HepG2 (cell line): ENCODE measurements at regions not wholly inside any gene's neighbourhood (a gene's known extent, or its start where the extent isn't known, plus 50 kb on each side); places are given as distances from the start of the nearest gene placed in this dataset.

Experiments
- NCOR1 ChIP-seq: fragments of 200-600 bp; sonication (generic); IDR thresholded peaks from 2 replicates; pipeline ENCODE4 v1.7.0; 2017; ENCODE audit warnings: antibody characterized with exemption, low read length, borderline replicate concordance
- NFYC ChIP-seq: IDR thresholded peaks from 2 replicates; pipeline ENCODE4 v1.6.1; 2016; ENCODE audit warnings: missing genetic modification reagents, missing compliant biosample characterization
- SUZ12 ChIP-seq: fragments of 150-350 bp; IDR thresholded peaks from 2 replicates; pipeline ENCODE4 v1.6.1; 2014; ENCODE audit warnings: low read depth, low read length
- ZBTB7A ChIP-seq: sonication (generic); formaldehyde crosslinking; IDR thresholded peaks from 2 replicates; pipeline ENCODE4 v1.8.0; 2022; ENCODE audit warnings: mild to moderate bottlenecking, missing genetic modification reagents
- TF ChIP-seq, protein P1 (sequence below): sonication (generic); formaldehyde crosslinking; IDR thresholded peaks from 2 replicates; pipeline ENCODE4 v1.4.0; 2020; ENCODE audit warnings: missing genetic modification reagents
- TF ChIP-seq, protein P2 (sequence below): IDR thresholded peaks from 2 replicates; pipeline ENCODE4 v1.4.0; 2020; ENCODE audit warnings: mild to moderate bottlenecking, missing genetic modification reagents
- TF ChIP-seq, protein P3 (sequence below): sonication (generic); formaldehyde crosslinking; conservative IDR thresholded peaks from 2 replicates; pipeline ENCODE4 v1.8.0; 2022; ENCODE audit warnings: mild to moderate bottlenecking, moderate library complexity, missing genetic modification reagents

DNA sequence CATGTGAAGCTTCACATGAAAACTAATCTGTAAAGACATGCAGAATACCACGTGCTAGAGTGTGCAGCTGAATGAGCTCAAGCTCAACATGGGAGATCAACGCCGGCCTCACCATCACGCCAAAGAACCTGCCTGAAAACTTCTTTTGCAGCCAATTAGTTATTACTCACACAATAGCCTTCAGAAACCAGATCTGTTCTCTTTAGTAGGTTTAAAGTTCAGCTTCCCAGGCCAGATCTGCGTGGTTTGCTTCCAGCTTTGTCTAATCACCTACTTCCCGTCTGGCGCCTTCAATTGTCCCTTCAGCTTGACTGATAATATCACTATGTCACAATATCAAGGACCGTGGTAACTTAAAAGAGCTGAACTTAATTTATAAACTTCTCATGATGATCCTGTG is 68.0 kb upstream of the ZNF236 start (continued):
- TF ChIP-seq, protein P1, sequence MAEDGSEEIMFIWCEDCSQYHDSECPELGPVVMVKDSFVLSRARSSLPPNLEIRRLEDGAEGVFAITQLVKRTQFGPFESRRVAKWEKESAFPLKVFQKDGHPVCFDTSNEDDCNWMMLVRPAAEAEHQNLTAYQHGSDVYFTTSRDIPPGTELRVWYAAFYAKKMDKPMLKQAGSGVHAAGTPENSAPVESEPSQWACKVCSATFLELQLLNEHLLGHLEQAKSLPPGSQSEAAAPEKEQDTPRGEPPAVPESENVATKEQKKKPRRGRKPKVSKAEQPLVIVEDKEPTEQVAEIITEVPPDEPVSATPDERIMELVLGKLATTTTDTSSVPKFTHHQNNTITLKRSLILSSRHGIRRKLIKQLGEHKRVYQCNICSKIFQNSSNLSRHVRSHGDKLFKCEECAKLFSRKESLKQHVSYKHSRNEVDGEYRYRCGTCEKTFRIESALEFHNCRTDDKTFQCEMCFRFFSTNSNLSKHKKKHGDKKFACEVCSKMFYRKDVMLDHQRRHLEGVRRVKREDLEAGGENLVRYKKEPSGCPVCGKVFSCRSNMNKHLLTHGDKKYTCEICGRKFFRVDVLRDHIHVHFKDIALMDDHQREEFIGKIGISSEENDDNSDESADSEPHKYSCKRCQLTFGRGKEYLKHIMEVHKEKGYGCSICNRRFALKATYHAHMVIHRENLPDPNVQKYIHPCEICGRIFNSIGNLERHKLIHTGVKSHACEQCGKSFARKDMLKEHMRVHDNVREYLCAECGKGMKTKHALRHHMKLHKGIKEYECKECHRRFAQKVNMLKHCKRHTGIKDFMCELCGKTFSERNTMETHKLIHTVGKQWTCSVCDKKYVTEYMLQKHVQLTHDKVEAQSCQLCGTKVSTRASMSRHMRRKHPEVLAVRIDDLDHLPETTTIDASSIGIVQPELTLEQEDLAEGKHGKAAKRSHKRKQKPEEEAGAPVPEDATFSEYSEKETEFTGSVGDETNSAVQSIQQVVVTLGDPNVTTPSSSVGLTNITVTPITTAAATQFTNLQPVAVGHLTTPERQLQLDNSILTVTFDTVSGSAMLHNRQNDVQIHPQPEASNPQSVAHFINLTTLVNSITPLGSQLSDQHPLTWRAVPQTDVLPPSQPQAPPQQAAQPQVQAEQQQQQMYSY: peak; percentile 90
- TF ChIP-seq NCOR1 (peak; percentile 56; the same call in 1 of the 2 replicates), NFYC (CRISPR knock-in tag) (no peak), SUZ12 (no peak), ZBTB7A (no peak)
- TF ChIP-seq, protein P2, sequence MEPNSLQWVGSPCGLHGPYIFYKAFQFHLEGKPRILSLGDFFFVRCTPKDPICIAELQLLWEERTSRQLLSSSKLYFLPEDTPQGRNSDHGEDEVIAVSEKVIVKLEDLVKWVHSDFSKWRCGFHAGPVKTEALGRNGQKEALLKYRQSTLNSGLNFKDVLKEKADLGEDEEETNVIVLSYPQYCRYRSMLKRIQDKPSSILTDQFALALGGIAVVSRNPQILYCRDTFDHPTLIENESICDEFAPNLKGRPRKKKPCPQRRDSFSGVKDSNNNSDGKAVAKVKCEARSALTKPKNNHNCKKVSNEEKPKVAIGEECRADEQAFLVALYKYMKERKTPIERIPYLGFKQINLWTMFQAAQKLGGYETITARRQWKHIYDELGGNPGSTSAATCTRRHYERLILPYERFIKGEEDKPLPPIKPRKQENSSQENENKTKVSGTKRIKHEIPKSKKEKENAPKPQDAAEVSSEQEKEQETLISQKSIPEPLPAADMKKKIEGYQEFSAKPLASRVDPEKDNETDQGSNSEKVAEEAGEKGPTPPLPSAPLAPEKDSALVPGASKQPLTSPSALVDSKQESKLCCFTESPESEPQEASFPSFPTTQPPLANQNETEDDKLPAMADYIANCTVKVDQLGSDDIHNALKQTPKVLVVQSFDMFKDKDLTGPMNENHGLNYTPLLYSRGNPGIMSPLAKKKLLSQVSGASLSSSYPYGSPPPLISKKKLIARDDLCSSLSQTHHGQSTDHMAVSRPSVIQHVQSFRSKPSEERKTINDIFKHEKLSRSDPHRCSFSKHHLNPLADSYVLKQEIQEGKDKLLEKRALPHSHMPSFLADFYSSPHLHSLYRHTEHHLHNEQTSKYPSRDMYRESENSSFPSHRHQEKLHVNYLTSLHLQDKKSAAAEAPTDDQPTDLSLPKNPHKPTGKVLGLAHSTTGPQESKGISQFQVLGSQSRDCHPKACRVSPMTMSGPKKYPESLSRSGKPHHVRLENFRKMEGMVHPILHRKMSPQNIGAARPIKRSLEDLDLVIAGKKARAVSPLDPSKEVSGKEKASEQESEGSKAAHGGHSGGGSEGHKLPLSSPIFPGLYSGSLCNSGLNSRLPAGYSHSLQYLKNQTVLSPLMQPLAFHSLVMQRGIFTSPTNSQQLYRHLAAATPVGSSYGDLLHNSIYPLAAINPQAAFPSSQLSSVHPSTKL (CRISPR knock-in tag): peak; percentile 58
- TF ChIP-seq, protein P3, sequence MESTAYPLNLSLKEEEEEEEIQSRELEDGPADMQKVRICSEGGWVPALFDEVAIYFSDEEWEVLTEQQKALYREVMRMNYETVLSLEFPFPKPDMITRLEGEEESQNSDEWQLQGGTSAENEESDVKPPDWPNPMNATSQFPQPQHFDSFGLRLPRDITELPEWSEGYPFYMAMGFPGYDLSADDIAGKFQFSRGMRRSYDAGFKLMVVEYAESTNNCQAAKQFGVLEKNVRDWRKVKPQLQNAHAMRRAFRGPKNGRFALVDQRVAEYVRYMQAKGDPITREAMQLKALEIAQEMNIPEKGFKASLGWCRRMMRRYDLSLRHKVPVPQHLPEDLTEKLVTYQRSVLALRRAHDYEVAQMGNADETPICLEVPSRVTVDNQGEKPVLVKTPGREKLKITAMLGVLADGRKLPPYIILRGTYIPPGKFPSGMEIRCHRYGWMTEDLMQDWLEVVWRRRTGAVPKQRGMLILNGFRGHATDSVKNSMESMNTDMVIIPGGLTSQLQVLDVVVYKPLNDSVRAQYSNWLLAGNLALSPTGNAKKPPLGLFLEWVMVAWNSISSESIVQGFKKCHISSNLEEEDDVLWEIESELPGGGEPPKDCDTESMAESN (CRISPR knock-in tag): no peak
